DOHH2 (cell line): ENCODE measurements at regions not wholly inside any gene's neighbourhood (a gene's known extent, or its start where the extent isn't known, plus 50 kb on each side); places are given as distances from the start of the nearest gene placed in this dataset.

Source experiments
- CTCF ChIP-seq: fragments of 200-600 bp; sonication (generic); IDR thresholded peaks from one replicate; pipeline ENCODE4 v1.5.1; 2014; ENCODE audit warnings: antibody characterized with exemption, mild to moderate bottlenecking, low read depth, low read length; ENCODE audit not compliant: poor library complexity, severe bottlenecking
- EZH2phosphoT487 ChIP-seq: fragments of 200-600 bp; sonication (generic); IDR thresholded peaks from 2 replicates; pipeline ENCODE4 v1.6.1; 2017; ENCODE audit warnings: borderline replicate concordance, mild to moderate bottlenecking, antibody characterized with exemption, low read length, moderate library complexity, mixed read lengths

GRCh38 chr9:109872901-109873300 lies 92.9 kb downstream of the PALM2AKAP2 start:
- TF ChIP-seq CTCF (no peak), EZH2phosphoT487 (no peak)
